ENCODE measurements at regions not wholly inside any gene's neighbourhood (a gene's known extent, or its start where the extent isn't known, plus 50 kb on each side); places are given as distances from the start of the nearest gene placed in this dataset.
"Not testable (repeated sequence)": the region's sequence is repeated elsewhere in the genome, so short reads cannot be mapped to it uniquely, and the experiment has no call there.

GRCh38 chrX:39492497-39493162 is 605.1 kb downstream of the BCOR start:
- POLR2A ChIA-PET, result interaction anchor here (0.8 kb wide), 2 partner anchors 21 to 45 kb away, joined by 3 read pairs; no protein-coding TSS in a partner anchor
- peak overlapping the region; percentile 84 for H3K27ac Mint-ChIP-seq
- ATAC-seq, result no peak
- no peak for DNase-seq
- TF ChIP-seq, protein P1, sequence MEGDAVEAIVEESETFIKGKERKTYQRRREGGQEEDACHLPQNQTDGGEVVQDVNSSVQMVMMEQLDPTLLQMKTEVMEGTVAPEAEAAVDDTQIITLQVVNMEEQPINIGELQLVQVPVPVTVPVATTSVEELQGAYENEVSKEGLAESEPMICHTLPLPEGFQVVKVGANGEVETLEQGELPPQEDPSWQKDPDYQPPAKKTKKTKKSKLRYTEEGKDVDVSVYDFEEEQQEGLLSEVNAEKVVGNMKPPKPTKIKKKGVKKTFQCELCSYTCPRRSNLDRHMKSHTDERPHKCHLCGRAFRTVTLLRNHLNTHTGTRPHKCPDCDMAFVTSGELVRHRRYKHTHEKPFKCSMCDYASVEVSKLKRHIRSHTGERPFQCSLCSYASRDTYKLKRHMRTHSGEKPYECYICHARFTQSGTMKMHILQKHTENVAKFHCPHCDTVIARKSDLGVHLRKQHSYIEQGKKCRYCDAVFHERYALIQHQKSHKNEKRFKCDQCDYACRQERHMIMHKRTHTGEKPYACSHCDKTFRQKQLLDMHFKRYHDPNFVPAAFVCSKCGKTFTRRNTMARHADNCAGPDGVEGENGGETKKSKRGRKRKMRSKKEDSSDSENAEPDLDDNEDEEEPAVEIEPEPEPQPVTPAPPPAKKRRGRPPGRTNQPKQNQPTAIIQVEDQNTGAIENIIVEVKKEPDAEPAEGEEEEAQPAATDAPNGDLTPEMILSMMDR (IDR thresholded peaks at IDR 0.05), result no peak
- H3K4me3 Mint-ChIP-seq, result no peak overlapping the region
- H3K36me3 Mint-ChIP-seq (ENCODE audit: low read depth), result peaks cover 2% of the 10 kb centered on the region
- intact Hi-C loops (cut with micrococcal nuclease), result no loop called here
- CTCF ChIA-PET, result interaction anchor here (0.9 kb wide), 1 partner anchor 9 kb away, joined by 3 read pairs; no protein-coding TSS in a partner anchor
- no peaks in the 10 kb centered on the region for H3K27me3 Mint-ChIP-seq
- peaks cover 39% of the 10 kb centered on the region for H3K4me1 Mint-ChIP-seq (ENCODE audit: low read depth)
- H3K9me3 Mint-ChIP-seq, result no peaks in the 10 kb centered on the region

DNA sequence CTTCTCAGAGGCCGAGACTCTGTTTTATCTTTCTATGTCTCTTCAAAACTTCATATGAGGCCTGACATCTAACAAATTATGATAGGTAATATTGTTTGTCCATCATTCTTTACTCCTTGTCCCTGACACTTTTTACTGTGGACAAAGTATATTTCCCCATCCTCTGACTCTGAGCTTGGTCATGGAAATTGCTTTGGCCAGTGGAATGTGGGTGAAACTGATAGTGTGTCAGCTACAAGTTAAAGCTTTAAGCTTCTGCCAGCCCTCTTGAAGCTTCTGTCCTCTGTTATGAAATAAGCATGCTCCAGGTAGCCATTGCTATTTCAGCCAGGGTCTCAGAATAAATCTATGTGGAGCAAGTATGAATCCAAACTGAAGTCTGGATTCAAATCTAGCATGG is 604.6 kb downstream of the BCOR start:
- no peak for ATAC-seq
- TF ChIP-seq, protein P1 (IDR thresholded peaks at IDR 0.05), result no peak
- H3K27me3 Mint-ChIP-seq, result no peaks in the 10 kb centered on the region
- POLR2A ChIA-PET, result no interaction called here
- H3K27ac Mint-ChIP-seq, result peak overlapping the region; percentile 84
- no peaks in the 10 kb centered on the region for H3K9me3 Mint-ChIP-seq
- CTCF ChIA-PET, result no interaction called here
- H3K4me1 Mint-ChIP-seq (ENCODE audit: low read depth), result peaks cover 35% of the 10 kb centered on the region
- no peak for DNase-seq
- peaks cover 2% of the 10 kb centered on the region for H3K36me3 Mint-ChIP-seq (ENCODE audit: low read depth)
- H3K4me3 Mint-ChIP-seq, result no peak overlapping the region
- intact Hi-C loops (cut with micrococcal nuclease), result no loop called here

DNA sequence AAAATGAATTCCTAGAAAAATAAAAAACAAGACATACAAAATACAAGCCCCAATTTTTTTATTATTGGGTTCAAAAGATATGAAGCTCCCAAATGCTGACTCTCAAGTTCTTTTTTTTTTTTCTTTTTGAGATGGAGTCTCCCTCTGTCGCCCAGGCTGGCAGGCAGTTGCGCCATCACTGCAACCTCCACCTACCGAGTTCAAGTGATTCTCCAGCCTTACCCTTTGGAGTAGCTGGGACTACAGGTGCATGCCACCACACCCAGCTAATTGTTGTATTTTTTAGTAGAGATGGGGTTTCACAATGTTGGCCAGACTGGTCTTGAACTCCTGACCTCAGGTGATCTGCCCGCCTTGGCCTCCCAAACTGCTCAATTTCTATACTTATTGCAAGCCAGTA is 600.6 kb downstream of the BCOR start:
- ATAC-seq; H3K9me3 Mint-ChIP-seq; intact Hi-C loops (cut with micrococcal nuclease); H3K27ac Mint-ChIP-seq; H3K36me3 Mint-ChIP-seq (ENCODE audit: low read depth); DNase-seq; H3K27me3 Mint-ChIP-seq; CTCF ChIA-PET; H3K4me3 Mint-ChIP-seq; POLR2A ChIA-PET: not testable (repeated sequence)
- H3K4me1 Mint-ChIP-seq (ENCODE audit: low read depth), result peaks cover 28% of the 10 kb centered on the region

- Mint-ChIP-seq H3K36me3 (ENCODE audit: low read depth) (no peaks in the 10 kb centered on the region), H3K4me3 (no peak overlapping the region), H3K4me1 (ENCODE audit: low read depth) (peaks cover 22% of the 10 kb centered on the region), H3K27ac (no peak overlapping the region), H3K9me3 (peaks cover 3% of the 10 kb centered on the region), H3K27me3 (no peaks in the 10 kb centered on the region)
- intact Hi-C loops (cut with micrococcal nuclease), result no loop called here
- DNase-seq (no peak), ATAC-seq (no peak)
- POLR2A ChIA-PET, result no interaction called here
- CTCF ChIA-PET, result no interaction called here
- TF ChIP-seq, protein P1 (IDR thresholded peaks at IDR 0.05), result no peak
Measured at GRCh38 chrX:39497702-39498265, 600.0 kb downstream of the BCOR start.

GRCh38 chrX:39499996-39500395 is 597.8 kb downstream of the BCOR start:
- Mint-ChIP-seq H3K4me3 (no peak overlapping the region), H3K4me1 (ENCODE audit: low read depth) (peaks cover 20% of the 10 kb centered on the region), H3K9me3 (peaks cover 3% of the 10 kb centered on the region), H3K27me3 (no peaks in the 10 kb centered on the region), H3K36me3 (ENCODE audit: low read depth) (no peaks in the 10 kb centered on the region), H3K27ac (no peak overlapping the region)
- TF ChIP-seq, protein P1 (IDR thresholded peaks at IDR 0.05), result no peak
- POLR2A ChIA-PET, result no interaction called here
- CTCF ChIA-PET, result no interaction called here
- intact Hi-C loops (cut with micrococcal nuclease), result no loop called here
- DNase-seq (no peak), ATAC-seq (peak; percentile 55)
